ENCODE measurements at regions not wholly inside any gene's neighbourhood (a gene's known extent, or its start where the extent isn't known, plus 50 kb on each side); places are given as distances from the start of the nearest gene placed in this dataset.

- TF ChIP-seq CTCF (IDR thresholded peaks at IDR 0.05; ENCODE audit: low read length): no peak
- no peak for TF ChIP-seq EZH2 (optimal IDR thresholded peaks at IDR 0.05; ENCODE audit: low read depth, low read length)
These were observed 280.7 kb upstream of the CITED2 start for GRCh38 chr6:139654888-139655782.
